Retinal pigment epithelial cell (primary cell): ENCODE measurements at regions not wholly inside any gene's neighbourhood (a gene's known extent, or its start where the extent isn't known, plus 50 kb on each side); places are given as distances from the start of the nearest gene placed in this dataset.

Experiments
- DNase-seq: peaks from one replicate; pipeline ENCODE4 v3.0.0-alpha.2; 2010; ENCODE audit warnings: low read depth
- H3K4me3 ChIP-seq: 2 replicates; pipeline ENCODE4 v1.5.1; 2011; ENCODE audit warnings: mild to moderate bottlenecking, low read length, control low read depth, moderate library complexity
- CTCF ChIP-seq: conservative IDR thresholded peaks from 2 replicates; pipeline ENCODE4 v1.5.1; 2011; ENCODE audit warnings: low read depth, low read length, control low read depth, inconsistent platforms

- no peak overlapping the region for H3K4me3 ChIP-seq
- TF ChIP-seq CTCF: no peak
- no peak for DNase-seq
Observed at GRCh38 chr3:88779482-88779881, 327.9 kb upstream of the EPHA3 start.

- H3K4me3 ChIP-seq: no peak overlapping the region
- DNase-seq: no peak
- no peak for TF ChIP-seq CTCF
Observed at GRCh38 chr3:88784925-88785324, 322.5 kb upstream of the EPHA3 start.

DNA sequence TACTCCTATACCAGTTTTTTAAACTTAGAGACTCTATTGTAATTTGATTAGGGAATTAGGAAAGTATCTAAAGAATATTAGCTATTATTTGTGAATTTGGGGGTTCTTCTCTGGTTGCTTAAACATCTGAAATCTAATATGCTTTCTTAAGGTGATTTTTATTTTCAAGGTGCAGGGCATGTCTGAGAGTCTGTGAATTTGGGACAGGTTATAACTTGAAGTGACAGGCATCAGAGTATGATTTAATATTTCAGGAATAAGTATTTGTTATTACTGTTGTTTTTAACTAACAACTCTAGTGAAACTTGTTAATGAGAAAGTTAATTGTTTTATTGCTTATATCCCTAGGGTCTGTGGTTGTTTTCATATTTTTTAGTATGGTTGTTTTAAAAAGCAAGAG lies 321.6 kb upstream of the EPHA3 start:
- no peak for DNase-seq
- H3K4me3 ChIP-seq: no peak overlapping the region
- no peak for TF ChIP-seq CTCF

- no peak for DNase-seq
- no peak for TF ChIP-seq CTCF
- no peak overlapping the region for H3K4me3 ChIP-seq
Observed at GRCh38 chr3:88795503-88795902, 311.9 kb upstream of the EPHA3 start.

- no peak for TF ChIP-seq CTCF
- no peak overlapping the region for H3K4me3 ChIP-seq
- peak; percentile 43 for DNase-seq
Observed at GRCh38 chr3:88807491-88808105, 299.8 kb upstream of the EPHA3 start.

DNA sequence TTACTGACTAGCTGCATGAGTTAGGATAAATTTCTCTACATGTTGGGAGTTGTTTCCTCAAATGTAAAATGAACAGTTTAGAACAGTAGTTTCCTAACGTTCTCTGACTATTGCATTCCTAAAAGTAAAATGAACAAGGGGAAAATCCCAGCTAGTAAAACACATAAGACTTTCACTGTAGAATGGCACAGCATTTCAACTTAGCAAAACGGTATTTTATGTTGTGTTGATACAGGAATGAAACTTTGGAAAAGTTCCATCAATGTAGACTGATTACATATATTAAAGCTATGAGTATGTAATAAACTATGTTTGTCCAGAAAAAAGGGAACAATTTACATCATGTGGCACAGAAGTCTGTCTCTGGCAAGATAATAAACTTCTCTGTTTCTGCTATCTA lies 297.4 kb upstream of the EPHA3 start:
- DNase-seq: peak; percentile 29
- no peak for TF ChIP-seq CTCF
- no peak overlapping the region for H3K4me3 ChIP-seq

- no peak for TF ChIP-seq CTCF
- H3K4me3 ChIP-seq: no peak overlapping the region
- no peak for DNase-seq
Observed at GRCh38 chr3:88810455-88810854, 297.0 kb upstream of the EPHA3 start.
